ENCODE measurements at regions not wholly inside any gene's neighbourhood (a gene's known extent, or its start where the extent isn't known, plus 50 kb on each side); places are given as distances from the start of the nearest gene placed in this dataset.
"Not testable (repeated sequence)": the region's sequence is repeated elsewhere in the genome, so short reads cannot be mapped to it uniquely, and the experiment has no call there.

DNA sequence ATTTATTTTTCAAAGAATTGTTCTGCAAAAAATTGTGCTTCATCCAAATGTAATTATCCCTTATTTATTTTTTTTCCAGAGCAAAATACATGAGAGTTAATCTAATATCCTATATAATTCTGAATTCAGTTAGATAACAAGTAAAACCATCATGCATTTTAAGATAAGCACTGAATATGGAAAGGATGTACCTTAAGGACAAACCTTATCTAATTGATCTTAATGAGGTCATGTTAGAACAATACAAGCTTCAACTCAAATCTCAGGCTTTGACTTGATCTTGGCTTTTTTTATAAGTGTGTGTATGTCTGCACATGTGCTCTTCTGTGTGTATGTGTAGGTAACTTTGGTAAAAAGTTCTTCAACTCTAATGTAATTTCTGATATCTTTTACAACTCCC is 1828.8 kb downstream of the PCDH9 start:
- TF ChIP-seq, protein P1, sequence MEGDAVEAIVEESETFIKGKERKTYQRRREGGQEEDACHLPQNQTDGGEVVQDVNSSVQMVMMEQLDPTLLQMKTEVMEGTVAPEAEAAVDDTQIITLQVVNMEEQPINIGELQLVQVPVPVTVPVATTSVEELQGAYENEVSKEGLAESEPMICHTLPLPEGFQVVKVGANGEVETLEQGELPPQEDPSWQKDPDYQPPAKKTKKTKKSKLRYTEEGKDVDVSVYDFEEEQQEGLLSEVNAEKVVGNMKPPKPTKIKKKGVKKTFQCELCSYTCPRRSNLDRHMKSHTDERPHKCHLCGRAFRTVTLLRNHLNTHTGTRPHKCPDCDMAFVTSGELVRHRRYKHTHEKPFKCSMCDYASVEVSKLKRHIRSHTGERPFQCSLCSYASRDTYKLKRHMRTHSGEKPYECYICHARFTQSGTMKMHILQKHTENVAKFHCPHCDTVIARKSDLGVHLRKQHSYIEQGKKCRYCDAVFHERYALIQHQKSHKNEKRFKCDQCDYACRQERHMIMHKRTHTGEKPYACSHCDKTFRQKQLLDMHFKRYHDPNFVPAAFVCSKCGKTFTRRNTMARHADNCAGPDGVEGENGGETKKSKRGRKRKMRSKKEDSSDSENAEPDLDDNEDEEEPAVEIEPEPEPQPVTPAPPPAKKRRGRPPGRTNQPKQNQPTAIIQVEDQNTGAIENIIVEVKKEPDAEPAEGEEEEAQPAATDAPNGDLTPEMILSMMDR (IDR thresholded peaks at IDR 0.05; ENCODE audit: borderline replicate concordance, insufficient read depth, low read depth, low read length): no peak

GRCh38 chr13:65400702-65401101 is 1829.4 kb downstream of the PCDH9 start:
- TF ChIP-seq, protein P1 (IDR thresholded peaks at IDR 0.05; ENCODE audit: borderline replicate concordance, insufficient read depth, low read depth, low read length): no peak

More for the DNA sequence above, 1828.8 kb downstream of the PCDH9 start:
- no peak overlapping the region for H3K4me3 ChIP-seq (ENCODE audit: low read depth, low read length)

GRCh38 chr13:65387743-65388347 is 1842.3 kb downstream of the PCDH9 start:
- TF ChIP-seq, protein P1 (IDR thresholded peaks at IDR 0.05; ENCODE audit: borderline replicate concordance, insufficient read depth, low read depth, low read length): no peak
- H3K4me3 ChIP-seq (ENCODE audit: low read depth, low read length): no peak overlapping the region

More at GRCh38 chr13:65400702-65401101, 1829.4 kb downstream of the PCDH9 start:
- H3K4me3 ChIP-seq (ENCODE audit: low read depth, low read length): no peak overlapping the region

GRCh38 chr13:65378943-65379519 is 1851.1 kb downstream of the PCDH9 start:
- H3K4me3 ChIP-seq (ENCODE audit: low read depth, low read length): no peak overlapping the region
- TF ChIP-seq, protein P1 (IDR thresholded peaks at IDR 0.05; ENCODE audit: borderline replicate concordance, insufficient read depth, low read depth, low read length): no peak

GRCh38 chr13:65378484-65378883 is 1851.7 kb downstream of the PCDH9 start:
- TF ChIP-seq, protein P1 (IDR thresholded peaks at IDR 0.05; ENCODE audit: borderline replicate concordance, insufficient read depth, low read depth, low read length): no peak
- no peak overlapping the region for H3K4me3 ChIP-seq (ENCODE audit: low read depth, low read length)

DNA sequence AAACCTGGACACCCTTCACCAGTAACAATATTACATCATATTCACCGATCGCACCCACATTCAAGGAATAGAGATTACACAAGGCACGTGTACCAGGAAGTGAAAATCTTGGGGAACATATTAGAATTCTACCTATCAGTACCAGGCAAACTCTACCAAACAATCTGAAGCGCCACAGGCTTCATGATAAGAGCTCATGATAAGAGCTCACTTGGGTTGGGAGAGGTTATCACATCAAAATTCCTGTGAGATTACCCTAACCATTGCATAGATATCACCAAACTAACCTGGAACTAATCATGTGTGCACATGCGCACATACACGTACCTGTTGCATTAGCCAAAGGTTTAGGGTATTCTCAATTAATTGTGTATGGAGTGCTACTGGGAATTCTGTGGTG is 1861.3 kb downstream of the PCDH9 start:
- TF ChIP-seq, protein P1 (IDR thresholded peaks at IDR 0.05; ENCODE audit: borderline replicate concordance, insufficient read depth, low read depth, low read length): no peak
- no peak overlapping the region for H3K4me3 ChIP-seq (ENCODE audit: low read depth, low read length)

GRCh38 chr13:65353951-65354350 is 1876.2 kb downstream of the PCDH9 start:
- TF ChIP-seq, protein P1 (IDR thresholded peaks at IDR 0.05; ENCODE audit: borderline replicate concordance, insufficient read depth, low read depth, low read length): no peak

GRCh38 chr13:65353150-65353549 is 1877.0 kb downstream of the PCDH9 start:
- H3K4me3 ChIP-seq (ENCODE audit: low read depth, low read length): not testable (repeated sequence)

More at GRCh38 chr13:65353951-65354350, 1876.2 kb downstream of the PCDH9 start:
- no peak overlapping the region for H3K4me3 ChIP-seq (ENCODE audit: low read depth, low read length)
